ENCODE measurements at regions not wholly inside any gene's neighbourhood (a gene's known extent, or its start where the extent isn't known, plus 50 kb on each side); places are given as distances from the start of the nearest gene placed in this dataset.
A peak's percentile ranks its signal among the peaks of the same experiment; 100 is the strongest.
"Not testable (repeated sequence)": the region's sequence is repeated elsewhere in the genome, so short reads cannot be mapped to it uniquely, and the experiment has no call there.

DNA sequence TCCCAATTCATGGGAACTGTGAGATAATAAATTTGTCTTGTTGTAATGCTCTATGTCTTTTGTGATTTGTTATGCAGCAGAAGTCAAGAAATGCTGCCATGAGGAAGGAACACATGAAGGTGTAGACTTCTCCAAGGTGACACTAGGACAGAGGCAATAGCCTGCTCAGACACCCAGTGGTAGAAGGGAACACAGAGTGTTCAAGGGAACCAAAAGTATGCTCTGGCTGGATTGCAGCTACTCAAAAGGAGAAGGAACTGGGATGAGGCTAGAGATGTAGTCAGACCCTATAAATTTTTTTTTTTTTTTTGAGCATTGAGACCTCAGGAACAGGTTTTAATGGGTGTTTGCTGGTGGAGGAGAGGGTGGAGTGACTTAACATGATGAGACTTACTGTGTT is 232.5 kb downstream of the PARP8 start:
- no peak for DNase-seq (ENCODE audit: low read depth in 3 of 3, low spot score in 1 of 3)

DNA sequence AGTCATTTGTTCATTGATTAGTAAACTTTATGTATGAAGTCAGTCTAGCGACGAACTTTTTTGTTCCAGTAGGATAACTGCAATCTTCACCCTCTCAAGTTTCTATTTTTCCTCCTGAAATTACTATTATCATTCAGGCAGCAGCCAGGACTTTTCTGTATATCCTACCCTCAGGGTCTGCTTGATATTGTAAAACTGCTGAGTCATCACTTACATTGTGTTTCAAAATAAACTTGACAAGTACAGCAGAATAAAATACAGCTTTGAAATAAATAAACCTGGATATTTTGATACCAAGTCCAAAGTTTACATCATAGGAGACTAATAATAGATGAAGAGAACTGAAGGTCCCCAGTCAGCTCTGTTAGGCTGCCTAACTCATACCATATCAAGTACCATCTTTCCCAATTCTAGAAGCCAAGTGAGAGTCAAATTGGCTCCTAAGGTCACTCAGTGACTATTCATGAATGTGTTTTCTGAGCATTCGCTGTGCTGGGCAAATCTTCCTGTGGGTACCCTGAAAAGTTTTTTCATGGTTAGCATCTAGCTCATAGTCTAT is 234.6 kb downstream of the PARP8 start:
- no peak for DNase-seq (ENCODE audit: low read depth in 3 of 3, low spot score in 1 of 3)

DNA sequence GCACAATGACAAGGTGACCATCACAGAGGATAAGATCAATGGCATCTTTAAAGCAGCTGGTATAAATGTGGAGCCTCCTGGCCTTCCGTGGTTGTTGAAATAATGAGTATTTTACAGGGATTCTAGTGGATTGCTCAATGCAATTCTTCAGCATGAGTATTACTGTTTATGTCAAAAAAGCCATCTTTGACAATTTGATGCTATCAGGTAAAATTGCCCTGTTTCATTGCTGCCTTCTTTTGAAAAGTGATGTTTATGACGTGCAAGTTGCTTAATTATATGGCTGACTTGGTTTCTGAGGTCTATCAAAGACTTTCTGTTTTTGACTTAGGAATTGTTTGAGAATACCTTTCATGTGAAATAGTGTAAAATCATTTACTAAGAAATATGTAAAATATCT is 237.2 kb downstream of the PARP8 start:
- DNase-seq (ENCODE audit: low read depth in 3 of 3, low spot score in 1 of 3): no peak

DNA sequence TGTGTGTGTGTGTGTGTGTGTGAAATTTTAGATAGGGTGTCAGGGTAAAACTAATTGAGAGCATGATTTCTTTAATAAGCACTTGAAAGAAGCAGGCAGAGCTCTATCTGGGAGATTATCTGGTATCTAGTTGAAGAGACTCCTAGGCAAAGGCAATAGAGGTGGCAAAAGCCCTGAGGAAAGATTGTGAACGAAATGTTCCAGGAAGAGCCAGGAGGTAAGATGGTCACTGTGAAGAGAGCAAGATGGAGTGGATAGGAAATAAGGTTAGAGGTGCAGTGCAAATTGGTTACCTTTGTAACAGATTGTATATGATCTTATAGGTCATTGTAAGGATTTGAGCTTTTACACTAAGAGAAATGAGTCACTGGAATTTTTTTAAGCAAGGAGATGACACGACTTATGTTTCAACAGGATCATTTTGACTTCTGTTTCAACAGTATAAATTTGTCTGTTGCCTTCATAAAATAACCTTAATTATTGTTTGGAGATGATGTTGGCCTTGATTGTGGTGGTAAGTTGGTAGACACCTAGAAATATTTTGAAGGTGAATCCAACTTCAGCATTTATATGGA is 239.6 kb downstream of the PARP8 start:
- no peak for DNase-seq (ENCODE audit: low read depth in 3 of 3, low spot score in 1 of 3)

DNA sequence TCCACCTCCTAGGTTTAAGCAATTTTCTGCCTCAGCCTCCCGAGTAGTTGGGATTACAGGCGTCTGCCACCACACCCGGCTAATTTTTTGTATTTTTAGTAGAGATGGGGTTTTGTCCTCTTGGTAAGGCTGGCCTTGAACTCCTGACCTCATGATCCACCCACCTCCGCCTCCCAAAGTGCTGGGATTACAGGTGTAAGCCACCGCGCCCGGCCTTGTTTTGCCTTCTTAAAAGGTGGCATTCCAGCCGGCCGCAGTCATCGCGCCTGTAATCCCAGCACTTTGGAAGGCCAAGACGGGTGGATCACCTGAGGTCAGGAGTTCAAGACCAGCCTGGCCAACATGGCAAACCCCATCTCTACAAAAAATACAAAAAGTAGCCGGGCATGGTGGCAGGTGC is 253.7 kb downstream of the PARP8 start:
- not testable (repeated sequence) for DNase-seq (ENCODE audit: low read depth in 3 of 3, low spot score in 1 of 3)

DNA sequence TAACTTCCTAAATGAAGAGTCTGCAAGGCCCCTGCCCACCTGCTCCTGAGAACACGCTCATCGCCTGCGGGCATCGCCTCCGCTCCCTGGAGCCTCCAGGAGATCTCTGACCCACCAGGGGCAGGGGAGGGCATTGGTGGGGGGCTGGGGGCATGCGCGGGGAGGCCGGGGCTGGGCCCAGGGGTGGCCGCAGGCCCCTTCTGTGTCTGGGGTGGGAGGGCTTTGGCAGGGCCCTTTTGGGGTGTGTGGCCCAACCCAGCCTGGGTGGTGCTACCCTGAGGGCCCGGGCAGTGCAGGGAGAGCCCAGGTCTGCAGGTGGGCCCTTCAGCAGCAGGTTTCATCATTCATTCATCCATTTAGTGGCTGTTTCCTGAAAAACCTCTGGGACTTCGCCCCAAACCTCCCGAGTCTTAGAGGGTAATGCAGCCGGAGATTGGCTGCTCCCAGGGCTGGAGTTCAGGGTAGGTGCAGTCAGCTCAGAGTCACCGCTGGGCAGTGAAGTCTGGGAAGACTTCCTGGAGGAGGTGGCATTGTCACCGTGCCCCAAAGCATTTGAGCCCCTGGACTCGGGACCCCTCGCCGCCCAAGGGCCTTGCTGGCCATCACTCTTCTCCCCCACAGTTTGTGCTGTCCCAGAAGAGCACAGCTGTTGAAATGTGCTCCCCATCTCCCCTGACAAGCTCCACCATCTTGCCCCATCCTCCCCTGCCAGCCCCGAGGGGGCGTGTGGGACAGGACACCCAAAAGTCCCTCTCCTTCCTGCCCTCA is 255.1 kb downstream of the PARP8 start:
- no peak for DNase-seq (ENCODE audit: low read depth in 3 of 3, low spot score in 1 of 3)

DNA sequence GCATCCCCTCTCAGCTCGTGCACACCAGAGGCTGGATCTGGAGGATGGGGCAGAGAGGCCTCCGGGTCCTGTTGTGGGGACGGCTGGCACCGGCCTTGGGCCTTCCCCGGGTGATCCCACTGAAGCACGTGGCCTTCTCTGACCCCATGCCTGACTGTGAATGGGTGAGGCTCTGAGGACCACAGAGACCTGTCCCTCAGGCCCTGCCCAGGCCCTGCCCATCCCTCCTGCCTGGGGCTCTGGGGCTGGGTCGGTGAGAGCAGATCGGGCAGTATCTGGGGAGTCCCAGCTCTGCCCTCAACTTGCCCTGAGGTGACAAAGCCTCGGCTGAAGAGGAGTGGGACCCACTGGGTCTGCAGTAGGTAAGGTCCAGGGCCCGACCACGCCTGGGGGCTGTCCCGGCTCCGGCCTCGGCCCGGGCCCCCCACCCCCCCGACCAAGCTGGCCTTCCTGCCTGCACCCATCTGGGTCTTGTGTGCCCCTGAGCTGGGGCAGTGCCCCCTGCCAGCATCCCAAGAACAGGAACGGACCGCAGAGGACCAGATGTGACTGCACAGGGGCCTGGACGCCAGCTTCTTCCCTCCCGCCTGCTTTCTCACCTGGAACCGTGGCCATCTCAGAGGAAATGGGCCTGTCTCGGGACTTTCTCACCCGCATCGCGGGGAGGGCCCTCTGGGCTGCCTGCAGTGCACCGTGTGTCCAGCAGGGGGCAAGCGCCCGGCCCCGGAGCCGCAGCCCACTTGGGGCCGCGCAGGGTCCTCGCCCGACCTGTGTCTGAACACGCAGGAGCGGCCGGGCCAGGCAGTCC is 255.9 kb downstream of the PARP8 start:
- not testable (repeated sequence) for DNase-seq (ENCODE audit: low read depth in 3 of 3, low spot score in 1 of 3)

DNA sequence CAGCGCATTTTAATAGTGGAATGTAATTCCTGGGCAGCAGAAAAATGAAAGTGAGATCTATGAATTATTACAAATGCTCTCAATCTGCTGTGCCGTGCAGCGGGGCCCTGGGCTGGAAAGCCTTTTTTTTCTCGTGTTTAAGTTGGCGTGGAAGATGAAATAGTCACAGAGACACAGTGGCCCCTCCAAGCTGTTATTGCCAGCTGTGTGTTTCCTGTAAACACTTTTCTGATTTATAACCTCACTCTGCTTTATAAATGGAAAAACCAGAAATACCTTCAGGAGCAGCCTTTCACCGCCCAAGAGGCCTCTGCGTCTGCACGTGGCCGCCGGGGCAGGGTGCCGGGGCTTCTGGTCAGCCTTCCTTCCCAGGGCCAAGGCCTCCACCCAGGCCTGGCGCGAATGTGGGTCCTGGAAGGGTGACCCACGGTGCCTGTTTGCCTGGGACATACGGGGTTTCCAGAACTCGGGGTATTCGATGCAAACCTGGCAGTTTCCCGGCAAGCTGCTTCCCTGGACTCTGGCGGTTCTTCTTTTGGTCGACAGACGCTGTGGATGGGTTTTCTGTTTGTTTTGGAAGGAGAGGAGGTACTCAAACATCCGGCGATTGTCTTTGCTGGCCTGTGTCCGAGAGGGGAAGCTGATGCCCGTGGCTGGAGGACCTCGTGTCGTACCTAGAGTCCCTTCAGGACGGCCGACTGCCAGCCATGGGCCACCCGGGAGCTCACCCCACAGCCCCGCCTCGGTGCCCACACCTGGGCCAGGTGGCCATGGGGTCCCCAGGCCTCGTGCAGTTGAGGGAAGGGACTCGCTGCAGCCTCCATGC is 256.7 kb downstream of the PARP8 start:
- no peak for DNase-seq (ENCODE audit: low read depth in 3 of 3, low spot score in 1 of 3)

DNA sequence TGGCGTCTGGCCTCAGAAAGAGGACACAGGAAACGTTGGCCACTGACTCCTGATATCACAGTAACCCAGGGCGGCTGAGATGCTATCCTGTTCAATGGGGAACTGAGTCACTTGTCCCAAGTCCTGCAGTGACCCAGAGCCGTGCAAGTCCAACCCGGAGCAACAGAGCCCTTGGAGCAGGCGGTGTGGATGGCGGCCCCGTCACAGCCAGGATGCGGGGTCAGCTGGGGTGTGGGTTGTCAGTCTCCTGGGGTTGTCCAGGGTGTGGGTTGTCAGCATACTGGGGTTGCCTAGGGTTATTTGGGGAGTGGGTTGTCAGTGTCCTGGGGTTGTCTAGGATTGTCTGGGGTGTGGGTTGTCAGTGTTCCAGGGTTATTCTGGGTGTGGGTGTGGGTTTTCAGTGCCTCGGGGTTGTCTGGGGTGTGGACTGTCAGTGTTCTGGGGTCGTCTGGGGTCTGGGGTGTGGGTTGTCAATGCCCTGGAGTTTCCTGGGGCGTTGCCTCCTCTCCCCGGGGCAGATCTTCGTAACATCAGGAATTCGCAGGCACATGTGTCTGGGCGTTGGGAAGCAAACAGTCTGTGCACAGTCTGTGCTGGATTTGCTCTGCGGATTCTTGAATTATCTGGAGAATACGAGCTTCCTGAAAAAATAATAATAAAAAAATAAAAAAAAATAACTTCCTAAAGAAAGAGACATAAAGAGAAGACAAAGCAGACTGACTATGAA is 257.5 kb downstream of the PARP8 start:
- DNase-seq (ENCODE audit: low read depth in 3 of 3, low spot score in 1 of 3): no peak

DNA sequence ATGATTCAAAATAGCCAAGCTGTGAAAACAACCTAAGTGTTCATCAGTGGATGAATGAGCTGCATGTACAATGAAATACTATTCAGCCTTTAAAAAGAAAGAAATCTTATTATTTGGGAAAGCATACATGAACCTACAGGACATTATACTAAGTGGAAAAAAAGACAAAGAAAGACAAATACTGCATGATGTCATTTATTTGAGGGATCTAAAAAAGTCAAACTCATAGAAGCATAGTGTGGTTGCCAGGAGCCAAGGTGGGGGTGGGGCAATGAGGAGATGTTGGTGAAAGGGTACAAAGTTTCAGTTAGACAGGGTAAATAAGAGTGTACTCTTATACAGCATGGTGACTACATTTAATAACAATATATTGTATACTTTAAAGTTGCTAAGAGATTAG is 261.5 kb downstream of the PARP8 start:
- DNase-seq (ENCODE audit: low read depth in 3 of 3, low spot score in 1 of 3): no peak

DNA sequence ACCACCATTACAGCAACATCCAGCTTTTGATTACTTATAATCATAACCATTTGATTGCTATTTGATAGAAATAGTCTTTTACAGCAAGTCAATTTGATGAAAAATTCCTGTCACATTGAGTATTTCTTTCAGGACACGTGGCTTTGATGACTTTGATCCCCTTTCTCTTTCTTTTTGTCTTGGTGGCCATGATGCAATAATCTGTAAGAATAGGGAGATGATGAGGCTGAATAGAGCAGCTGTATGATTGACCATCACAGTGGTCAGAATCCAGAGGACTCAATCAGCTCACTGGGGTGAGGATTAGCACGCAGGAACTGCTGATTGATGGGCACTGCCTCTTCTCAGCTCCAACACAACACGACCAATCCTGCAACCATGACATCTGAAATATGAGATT is 262.7 kb downstream of the PARP8 start:
- DNase-seq (ENCODE audit: low read depth in 3 of 3, low spot score in 1 of 3): no peak

DNA sequence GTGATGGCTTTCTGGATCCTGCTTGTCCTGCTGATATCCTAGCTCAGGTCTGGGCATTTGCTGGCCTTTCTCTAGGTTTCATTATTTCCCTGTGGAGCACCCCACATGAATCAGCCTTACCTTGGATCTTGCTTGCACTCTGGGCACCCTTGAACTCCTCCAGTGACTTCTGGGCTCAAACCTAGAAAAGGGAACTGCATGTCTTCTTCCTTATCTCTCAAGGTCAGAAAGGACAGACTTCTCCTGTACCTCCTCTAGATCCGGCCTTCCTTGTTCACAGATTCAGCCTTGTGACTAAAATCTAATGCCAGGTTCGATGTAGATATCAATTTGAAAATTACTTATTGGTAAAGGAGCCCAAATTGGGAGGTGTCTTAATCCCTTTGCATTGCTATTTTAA is 267.9 kb downstream of the PARP8 start:
- DNase-seq (ENCODE audit: low read depth in 3 of 3, low spot score in 1 of 3): no peak

DNA sequence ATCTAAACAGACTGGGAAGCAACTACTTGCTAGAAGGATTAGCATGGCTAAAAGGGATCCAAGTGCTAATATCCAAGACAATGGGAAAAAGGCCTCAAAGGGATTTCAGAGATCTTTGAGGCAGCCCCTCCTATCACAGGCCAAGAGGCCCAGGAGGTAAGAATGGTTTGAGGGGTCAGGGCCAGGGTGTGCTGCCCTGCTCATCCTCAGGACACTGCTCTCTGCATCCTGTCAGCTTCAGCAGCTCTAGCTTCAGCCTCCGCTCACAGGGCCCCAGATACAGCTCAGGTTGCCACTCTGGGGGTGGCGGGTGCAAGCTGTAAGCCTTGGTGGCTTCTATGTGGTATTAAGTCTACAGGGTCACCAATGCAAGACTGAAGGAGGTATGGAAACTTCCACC is 278.7 kb downstream of the PARP8 start:
- no peak for DNase-seq (ENCODE audit: low read depth in 3 of 3, low spot score in 1 of 3)

DNA sequence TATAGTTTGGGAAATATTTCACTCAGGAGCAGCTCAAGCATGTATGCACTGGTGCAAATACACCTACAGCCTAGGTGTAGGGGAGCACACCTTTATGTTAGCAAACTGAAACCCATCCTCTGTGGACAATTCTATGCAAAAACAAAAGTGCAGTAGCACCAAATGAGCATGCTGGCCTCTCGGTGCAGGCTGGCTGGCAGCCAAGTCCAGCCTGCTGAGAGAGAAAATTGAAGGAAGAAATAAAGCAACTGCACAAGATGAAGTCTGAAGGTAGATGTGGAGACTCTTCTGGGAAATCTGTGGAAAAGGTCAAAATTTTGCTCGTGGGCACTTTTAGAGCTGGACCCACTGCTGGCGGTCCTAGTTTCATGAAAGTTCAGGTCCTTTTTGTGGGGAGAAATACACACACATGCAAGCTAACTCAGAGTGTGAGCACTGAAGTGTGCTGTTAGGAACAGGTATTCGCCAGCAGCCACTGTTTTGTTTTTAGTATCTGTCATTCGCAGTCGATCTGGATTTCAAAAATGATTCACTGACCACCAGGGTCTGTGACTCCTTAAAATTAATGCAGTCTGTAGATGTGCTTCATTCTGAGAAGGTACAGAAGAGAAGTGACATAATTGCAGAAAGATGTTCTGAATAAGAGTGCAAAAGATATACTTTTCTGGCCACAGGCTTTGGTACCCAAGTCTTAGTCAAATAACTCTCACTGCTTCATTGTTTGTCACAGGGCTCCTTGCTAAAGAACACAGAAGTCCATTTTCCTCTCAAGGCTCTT is 281.7 kb downstream of the PARP8 start:
- DNase-seq (ENCODE audit: low read depth in 3 of 3, low spot score in 1 of 3): no peak

DNA sequence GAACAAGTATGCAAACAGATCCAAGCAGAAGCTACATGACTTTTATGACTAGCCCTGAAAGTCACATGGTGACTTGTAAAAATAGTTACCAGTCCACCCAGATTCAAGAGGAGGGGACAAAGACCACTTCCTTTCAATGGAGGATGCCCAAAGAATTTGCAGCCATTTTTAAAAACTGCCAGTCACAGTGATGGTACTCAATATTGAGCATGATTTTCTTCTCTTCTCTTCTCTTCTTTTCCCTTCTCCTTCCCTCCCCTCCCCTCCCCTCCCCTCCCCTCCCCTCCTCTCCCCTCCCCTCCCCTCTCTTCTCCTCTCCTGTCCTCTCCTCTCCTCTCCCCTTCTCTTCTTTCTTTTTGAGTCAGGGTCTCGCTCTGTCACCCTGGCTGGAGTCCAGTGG is 286.9 kb downstream of the PARP8 start:
- DNase-seq (ENCODE audit: low read depth in 3 of 3, low spot score in 1 of 3): no peak

DNA sequence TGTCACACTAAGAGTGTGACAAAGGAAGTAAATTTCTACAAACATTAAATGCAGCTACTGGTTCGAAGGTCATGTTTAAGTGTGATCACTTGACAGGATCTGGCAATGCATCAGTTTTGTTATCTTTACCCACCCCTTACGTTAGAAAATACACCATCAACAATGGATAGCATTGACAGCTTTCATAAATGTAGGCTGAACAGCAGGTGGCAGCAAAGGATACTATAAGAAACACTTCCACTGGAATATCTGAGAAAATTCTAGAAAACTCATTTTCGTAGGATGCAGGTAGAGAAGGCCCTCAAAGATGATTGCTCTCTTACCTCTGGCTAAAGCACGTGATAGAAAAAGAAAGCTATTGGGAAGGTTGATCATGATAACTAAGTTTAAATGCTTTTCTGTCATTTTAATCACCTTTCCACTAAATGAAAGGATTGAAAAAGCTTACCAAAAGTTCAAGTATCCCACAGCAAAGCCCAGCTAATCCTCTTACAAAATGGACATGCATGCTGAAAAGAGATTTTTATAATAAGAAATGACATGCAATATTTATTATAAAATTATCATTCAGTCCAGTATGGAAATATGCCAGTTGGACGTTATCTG is 292.5 kb downstream of the PARP8 start:
- no peak for DNase-seq (ENCODE audit: low read depth in 3 of 3, low spot score in 1 of 3)

DNA sequence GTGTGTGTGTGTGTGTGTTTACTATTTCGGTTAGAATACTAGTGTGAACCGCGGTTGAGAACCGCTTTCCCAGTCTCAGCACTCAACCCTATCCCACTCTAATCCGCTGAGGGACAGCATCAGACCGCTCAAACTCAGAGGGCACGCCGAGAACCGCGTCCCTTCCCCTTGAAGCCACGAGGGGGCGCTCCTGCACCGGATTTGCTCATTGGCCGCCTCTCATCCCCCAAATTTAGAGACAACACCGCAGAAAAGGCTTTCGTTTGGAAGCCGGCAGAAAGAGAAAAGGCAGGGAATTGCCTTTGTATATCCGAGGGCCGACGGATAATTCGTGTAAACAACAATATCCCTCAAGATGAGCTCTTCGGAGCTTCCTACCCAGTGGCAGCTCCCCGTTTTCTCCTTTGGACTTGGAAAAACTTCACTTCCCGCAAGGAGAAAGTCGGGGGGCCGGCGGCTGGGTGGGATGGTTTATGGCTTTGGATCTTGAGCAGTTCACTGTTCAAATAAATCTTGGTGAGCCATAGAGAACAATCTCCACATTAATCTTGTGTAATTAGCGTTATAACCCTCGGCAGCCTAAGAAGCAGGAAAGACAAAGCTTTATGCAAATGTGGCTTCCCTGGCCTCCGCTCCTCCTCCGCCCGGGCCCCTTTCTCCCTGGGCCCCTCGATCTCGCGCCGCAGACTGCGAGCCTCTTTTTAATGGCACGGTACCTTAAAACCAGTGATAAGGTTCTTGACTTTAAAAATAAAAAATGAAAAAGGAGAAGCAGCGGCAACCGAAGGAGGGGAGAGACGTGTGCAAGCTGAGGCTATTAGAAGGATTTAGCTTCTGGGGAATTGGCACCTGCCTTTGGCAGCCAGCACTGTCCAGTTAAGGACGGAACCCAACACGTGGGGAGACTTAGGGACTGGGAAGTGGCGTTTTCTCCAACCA is 296.8 kb downstream of the PARP8 start:
- peak in 2 of 3 donors; percentile 16 to 55 for DNase-seq (ENCODE audit: low read depth in 3 of 3, low spot score in 1 of 3)
